ENCODE measurements at regions not wholly inside any gene's neighbourhood (a gene's known extent, or its start where the extent isn't known, plus 50 kb on each side); places are given as distances from the start of the nearest gene placed in this dataset.

DNA sequence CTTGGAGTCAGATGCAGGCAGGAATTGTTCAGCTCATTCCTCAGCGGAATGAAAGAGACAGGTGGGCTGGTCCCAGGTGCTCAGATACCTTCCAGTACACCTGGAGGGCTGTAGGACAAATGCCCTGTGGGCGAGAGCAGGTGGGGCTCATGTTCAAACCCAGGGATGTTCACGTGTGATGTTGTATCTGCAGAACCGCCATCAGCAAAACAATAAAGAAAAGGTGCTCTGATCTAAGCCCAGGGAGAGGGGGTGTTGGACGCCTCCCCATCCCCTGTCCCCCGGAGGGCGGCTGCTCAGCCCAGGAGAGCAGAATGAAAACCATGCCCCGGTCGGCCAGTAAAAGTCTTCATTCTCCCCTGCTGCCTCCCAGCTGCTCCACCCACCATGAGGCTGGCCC is 197.4 kb downstream of the HAUS1 start:
- no peak for ATAC-seq (ENCODE audit: low read depth)
- H2AFZ ChIP-seq (ENCODE audit: insufficient read depth, low read depth, low read length, poor library complexity, severe bottlenecking), result no peak overlapping the region
- no peaks in the 10 kb centered on the region for H4K20me1 ChIP-seq (ENCODE audit: control insufficient read depth, insufficient read depth, low read length, poor library complexity, severe bottlenecking)
- H3K4me2 ChIP-seq (replicated peaks; ENCODE audit: low read depth, low read length, poor library complexity, severe bottlenecking), result no peak overlapping the region
- ChIA-PET POLR2A (no interaction called here), CTCF (interaction anchor here (1.0 kb wide), 1 partner anchor 13 kb away, joined by 3 read pairs; no protein-coding TSS in a partner anchor)
- no peak overlapping the region for H3K9ac ChIP-seq (ENCODE audit: low read length)
- Mint-ChIP-seq H3K4me3 (no peak overlapping the region), H3K9me3 (ENCODE audit: insufficient read depth) (peaks cover 3% of the 10 kb centered on the region), H3K27ac (no peak overlapping the region), H3K27me3 (peaks cover 19% of the 10 kb centered on the region), H3K4me1 (no peaks in the 10 kb centered on the region)
- H3K27ac ChIP-seq (ENCODE audit: low read length in 2 of 2), result no peak overlapping the region
- no peaks in the 10 kb centered on the region for H3K79me2 ChIP-seq (ENCODE audit: control insufficient read depth, insufficient read depth, low read length)
- H3K4me3 ChIP-seq (ENCODE audit: control extremely low read depth in 1 of 5, extremely low read depth in 1 of 5, insufficient read depth in 1 of 5, low read depth in 2 of 5, low read length in 4 of 5), result no peak overlapping the region
- H3K27me3 ChIP-seq (replicated peaks in 1 of 4; ENCODE audit: control extremely low read depth in 1 of 4, control insufficient read depth in 3 of 4, insufficient read depth in 4 of 4, low read length in 3 of 4), result peaks cover 0 to 6% (median 0%) of the 10 kb centered on the region in 4 experiments
- H3K4me1 ChIP-seq (ENCODE audit: control insufficient read depth in 2 of 2, insufficient read depth in 2 of 2, low read length in 2 of 2), result no peaks in the 10 kb centered on the region
- TF ChIP-seq, protein P1, sequence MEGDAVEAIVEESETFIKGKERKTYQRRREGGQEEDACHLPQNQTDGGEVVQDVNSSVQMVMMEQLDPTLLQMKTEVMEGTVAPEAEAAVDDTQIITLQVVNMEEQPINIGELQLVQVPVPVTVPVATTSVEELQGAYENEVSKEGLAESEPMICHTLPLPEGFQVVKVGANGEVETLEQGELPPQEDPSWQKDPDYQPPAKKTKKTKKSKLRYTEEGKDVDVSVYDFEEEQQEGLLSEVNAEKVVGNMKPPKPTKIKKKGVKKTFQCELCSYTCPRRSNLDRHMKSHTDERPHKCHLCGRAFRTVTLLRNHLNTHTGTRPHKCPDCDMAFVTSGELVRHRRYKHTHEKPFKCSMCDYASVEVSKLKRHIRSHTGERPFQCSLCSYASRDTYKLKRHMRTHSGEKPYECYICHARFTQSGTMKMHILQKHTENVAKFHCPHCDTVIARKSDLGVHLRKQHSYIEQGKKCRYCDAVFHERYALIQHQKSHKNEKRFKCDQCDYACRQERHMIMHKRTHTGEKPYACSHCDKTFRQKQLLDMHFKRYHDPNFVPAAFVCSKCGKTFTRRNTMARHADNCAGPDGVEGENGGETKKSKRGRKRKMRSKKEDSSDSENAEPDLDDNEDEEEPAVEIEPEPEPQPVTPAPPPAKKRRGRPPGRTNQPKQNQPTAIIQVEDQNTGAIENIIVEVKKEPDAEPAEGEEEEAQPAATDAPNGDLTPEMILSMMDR (IDR thresholded peaks at IDR 0.05), result no peak
- TF ChIP-seq EZH2 (IDR thresholded peaks at IDR 0.05; ENCODE audit: borderline replicate concordance, insufficient read depth, low read depth, low read length, poor library complexity, severe bottlenecking), result no peak
- no peak for DNase-seq
- peaks cover 0 to 10% (median 0%) of the 10 kb centered on the region in 3 donors for H3K9me3 ChIP-seq (ENCODE audit: control extremely low read depth in 1 of 3, control insufficient read depth in 2 of 3, insufficient read depth in 1 of 3, low read length in 2 of 3)
- WGBS (ENCODE audit: insufficient coverage), result 89% methylated on average over 9 of the region's 9 CpGs
- intact Hi-C loops (cut with micrococcal nuclease), result no loop called here
- H3K36me3 ChIP-seq (replicated peaks in 1 of 2; ENCODE audit: control extremely low read depth in 1 of 2, control insufficient read depth in 1 of 2, extremely low read depth in 1 of 2, insufficient read depth in 2 of 2, low read length in 1 of 2), result no peaks in the 10 kb centered on the region

DNA sequence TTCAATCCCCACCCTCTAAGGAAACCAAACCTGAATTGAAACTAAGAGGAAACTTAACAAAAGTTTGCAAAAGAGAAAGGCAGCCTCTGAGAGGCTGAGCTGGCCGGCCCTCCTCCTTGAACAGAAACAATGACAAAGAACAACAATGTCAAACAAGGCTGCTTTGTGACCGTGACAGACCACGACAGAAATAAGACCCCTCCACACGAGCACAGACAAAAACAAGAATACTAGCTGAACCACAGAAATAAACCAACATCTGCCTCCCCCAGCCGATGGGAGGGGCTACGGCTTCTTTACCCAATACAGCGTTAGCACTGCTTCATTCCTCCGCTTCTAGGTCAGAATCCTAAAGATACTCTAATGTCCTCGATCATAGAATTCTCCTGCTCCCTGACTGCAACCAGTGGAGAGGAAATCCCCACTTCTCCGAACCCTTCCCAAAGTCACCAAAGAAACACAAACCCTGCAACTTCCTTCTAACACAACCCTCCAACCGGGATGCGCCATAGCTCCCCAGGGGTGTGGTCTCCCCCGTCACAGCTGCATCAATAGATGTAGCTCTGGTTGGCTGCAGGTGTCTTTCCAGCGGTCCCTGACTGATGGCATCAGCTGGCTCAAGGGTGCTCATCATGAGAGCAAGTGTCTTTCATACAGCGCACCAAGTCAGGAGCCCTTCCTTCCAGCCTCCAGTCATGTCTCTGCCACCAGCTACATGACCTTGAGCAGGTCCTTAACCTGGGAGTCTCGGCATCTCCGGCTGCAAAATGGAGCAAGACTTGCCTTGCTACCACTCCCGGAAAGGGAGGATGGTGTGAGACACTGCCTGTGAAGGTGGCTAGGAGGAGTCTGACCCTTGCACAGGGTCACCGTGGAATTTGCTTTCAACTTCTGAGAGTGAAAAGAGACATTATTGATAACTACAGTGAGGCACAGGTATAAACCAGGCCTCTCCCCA is 198.6 kb downstream of the HAUS1 start:
- Mint-ChIP-seq H3K4me1 (no peaks in the 10 kb centered on the region), H3K4me3 (no peak overlapping the region), H3K27ac (no peak overlapping the region), H3K9me3 (ENCODE audit: insufficient read depth) (peaks cover 3% of the 10 kb centered on the region), H3K27me3 (peaks cover 19% of the 10 kb centered on the region)
- Histone ChIP-seq H4K20me1 (ENCODE audit: control insufficient read depth, insufficient read depth, low read length, poor library complexity, severe bottlenecking) (no peaks in the 10 kb centered on the region), H2AFZ (ENCODE audit: insufficient read depth, low read depth, low read length, poor library complexity, severe bottlenecking) (no peak overlapping the region), H3K9ac (ENCODE audit: low read length) (no peak overlapping the region), H3K4me2 (replicated peaks; ENCODE audit: low read depth, low read length, poor library complexity, severe bottlenecking) (no peak overlapping the region), H3K79me2 (ENCODE audit: control insufficient read depth, insufficient read depth, low read length) (no peaks in the 10 kb centered on the region), H3K4me1 (ENCODE audit: control insufficient read depth in 2 of 2, insufficient read depth in 2 of 2, low read length in 2 of 2) (no peaks in the 10 kb centered on the region), H3K27me3 (replicated peaks in 1 of 4; ENCODE audit: control extremely low read depth in 1 of 4, control insufficient read depth in 3 of 4, insufficient read depth in 4 of 4, low read length in 3 of 4) (peaks cover 0 to 6% (median 0%) of the 10 kb centered on the region in 4 experiments), H3K9me3 (ENCODE audit: control extremely low read depth in 1 of 3, control insufficient read depth in 2 of 3, insufficient read depth in 1 of 3, low read length in 2 of 3) (peaks cover 0 to 13% (median 0%) of the 10 kb centered on the region in 3 donors), H3K36me3 (replicated peaks in 1 of 2; ENCODE audit: control extremely low read depth in 1 of 2, control insufficient read depth in 1 of 2, extremely low read depth in 1 of 2, insufficient read depth in 2 of 2, low read length in 1 of 2) (no peaks in the 10 kb centered on the region), H3K27ac (ENCODE audit: low read length in 2 of 2) (no peak overlapping the region), H3K4me3 (ENCODE audit: control extremely low read depth in 1 of 5, extremely low read depth in 1 of 5, insufficient read depth in 1 of 5, low read depth in 2 of 5, low read length in 4 of 5) (no peak overlapping the region)
- DNase-seq (no peak), ATAC-seq (ENCODE audit: low read depth) (no peak)
- intact Hi-C loops (cut with micrococcal nuclease), result no loop called here
- WGBS (ENCODE audit: insufficient coverage), result 69% methylated on average over 18 of the region's 19 CpGs
- CTCF ChIA-PET, result interaction anchor here (0.6 kb wide), 1 partner anchor 57 kb away, joined by 3 read pairs; no protein-coding TSS in a partner anchor
- no peak for TF ChIP-seq EZH2 (IDR thresholded peaks at IDR 0.05; ENCODE audit: borderline replicate concordance, insufficient read depth, low read depth, low read length, poor library complexity, severe bottlenecking)
- TF ChIP-seq, protein P1 (IDR thresholded peaks at IDR 0.05), result no peak
- POLR2A ChIA-PET, result no interaction called here

All from B cell (primary cell).